GM20000 (cell line): ENCODE measurements at regions not wholly inside any gene's neighbourhood (a gene's known extent, or its start where the extent isn't known, plus 50 kb on each side); places are given as distances from the start of the nearest gene placed in this dataset.

Source experiments
- DNase-seq: peaks from one replicate; pipeline ENCODE4 v3.0.0; 2012; ENCODE audit warnings: low spot score
- TF ChIP-seq, protein P1 (sequence below): IDR thresholded peaks from 2 replicates; pipeline ENCODE4 v1.5.1; 2012; ENCODE audit warnings: mild to moderate bottlenecking, control low read depth; ENCODE audit errors: extremely low read depth, missing control alignments

DNA sequence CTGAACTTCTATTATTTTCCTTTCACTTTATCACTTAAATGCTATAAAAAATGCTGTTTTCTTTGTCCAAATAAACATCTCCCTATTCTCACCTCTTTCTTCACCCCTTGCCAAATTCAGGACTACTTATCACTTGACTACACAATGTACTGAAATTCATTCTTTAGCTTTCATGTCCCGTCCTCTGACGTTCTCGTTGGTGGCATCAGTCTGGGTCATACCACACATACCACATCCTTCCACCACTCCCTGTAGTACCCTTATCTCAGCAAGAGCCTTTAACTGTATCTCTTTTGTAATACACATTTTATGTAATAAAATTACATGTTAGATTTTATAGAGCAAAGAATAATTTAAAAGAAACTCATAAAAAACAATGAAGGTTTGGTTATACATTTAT, 231.1 kb upstream of the PAPPA start:
- TF ChIP-seq, protein P1, sequence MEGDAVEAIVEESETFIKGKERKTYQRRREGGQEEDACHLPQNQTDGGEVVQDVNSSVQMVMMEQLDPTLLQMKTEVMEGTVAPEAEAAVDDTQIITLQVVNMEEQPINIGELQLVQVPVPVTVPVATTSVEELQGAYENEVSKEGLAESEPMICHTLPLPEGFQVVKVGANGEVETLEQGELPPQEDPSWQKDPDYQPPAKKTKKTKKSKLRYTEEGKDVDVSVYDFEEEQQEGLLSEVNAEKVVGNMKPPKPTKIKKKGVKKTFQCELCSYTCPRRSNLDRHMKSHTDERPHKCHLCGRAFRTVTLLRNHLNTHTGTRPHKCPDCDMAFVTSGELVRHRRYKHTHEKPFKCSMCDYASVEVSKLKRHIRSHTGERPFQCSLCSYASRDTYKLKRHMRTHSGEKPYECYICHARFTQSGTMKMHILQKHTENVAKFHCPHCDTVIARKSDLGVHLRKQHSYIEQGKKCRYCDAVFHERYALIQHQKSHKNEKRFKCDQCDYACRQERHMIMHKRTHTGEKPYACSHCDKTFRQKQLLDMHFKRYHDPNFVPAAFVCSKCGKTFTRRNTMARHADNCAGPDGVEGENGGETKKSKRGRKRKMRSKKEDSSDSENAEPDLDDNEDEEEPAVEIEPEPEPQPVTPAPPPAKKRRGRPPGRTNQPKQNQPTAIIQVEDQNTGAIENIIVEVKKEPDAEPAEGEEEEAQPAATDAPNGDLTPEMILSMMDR: no peak
- no peak for DNase-seq

DNA sequence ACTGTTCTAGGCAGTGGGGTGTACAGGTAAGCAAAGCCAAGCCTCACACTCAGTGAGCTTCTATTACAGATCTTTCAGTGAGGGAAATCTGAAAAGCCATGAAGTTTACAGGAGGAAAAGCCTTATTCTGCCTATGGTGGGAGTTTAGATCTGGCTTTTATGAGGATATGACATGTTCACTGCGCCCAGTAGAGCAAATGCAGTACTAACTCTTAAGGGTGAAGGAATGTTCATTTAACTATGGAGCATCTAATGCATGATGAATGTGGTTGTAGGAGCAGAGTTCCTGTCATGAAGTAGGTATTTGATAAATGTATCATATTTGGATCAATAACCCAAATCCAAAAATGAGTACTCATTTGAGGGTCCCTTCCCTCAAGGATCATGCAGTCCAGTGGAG, 230.2 kb upstream of the PAPPA start:
- TF ChIP-seq, protein P1: no peak
- DNase-seq: no peak

DNA sequence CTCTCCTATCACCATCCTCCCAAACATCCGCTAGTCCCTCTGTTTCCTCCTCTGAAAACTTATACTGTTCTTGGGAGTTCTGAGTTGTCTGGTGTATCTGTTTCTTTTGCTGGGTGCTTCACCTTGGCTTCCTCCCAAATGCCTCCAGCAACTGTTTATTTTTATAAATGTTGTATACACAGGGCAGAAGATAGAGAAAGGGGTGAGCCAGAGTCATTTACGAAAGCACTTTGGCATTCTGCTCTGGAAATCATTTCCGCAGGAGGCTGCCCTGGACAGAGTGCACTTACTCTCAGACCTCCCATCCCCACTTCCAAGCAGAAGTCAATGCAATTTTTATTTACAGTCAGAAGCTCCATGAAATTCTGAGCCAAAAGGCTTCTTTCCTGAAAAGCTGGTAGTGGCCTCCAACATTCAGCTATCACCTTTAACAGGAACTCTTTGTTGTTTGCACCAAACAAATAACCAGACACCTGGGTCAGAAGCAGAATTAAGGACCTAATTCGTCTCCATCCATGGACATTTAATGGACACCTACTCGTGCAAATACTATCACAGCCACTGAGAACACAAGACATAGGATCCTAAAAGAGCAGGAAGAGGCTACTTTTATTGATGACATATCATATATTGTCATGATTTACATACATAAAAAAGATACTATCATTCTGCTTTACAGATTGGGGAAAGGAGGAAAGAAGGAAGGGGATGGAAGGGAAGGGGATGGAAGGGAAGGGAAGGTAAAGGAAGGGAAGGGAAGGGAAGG, 229.5 kb upstream of the PAPPA start:
- TF ChIP-seq, protein P1: no peak
- no peak for DNase-seq

DNA sequence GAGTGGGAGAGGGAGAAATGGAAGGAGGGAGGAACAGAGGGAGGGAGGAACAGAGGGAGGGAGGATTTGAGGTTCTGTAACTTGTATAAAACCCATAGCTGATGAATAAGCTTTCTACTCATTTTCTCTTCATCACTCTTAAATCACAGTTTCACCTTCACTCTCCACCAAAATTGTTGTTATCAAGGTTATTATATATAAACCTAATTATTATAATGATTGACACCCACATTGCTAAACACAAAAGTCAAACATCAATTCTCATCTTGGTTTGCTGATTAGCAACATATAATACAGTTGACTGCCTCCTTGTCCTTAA, 229.0 kb upstream of the PAPPA start:
- DNase-seq: no peak
- TF ChIP-seq, protein P1: no peak

DNA sequence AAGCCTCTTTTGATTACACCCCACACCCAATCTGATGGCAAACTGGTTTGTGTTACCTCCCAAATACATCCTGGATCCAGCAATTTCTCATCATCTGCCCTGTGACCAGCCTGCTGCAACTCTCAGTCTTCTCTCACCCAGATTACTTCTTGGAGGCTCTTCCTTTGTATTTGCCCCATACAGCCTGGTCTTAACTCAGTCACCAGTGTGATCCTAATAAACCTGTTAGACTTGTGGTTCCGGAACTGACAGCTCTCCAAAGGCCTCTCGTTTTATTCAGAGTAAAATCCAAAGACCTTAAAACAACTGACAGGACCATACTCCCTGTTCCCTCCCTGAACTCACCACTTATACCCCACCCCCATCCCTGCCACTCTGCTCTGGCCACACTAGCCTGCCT, 228.2 kb upstream of the PAPPA start:
- TF ChIP-seq, protein P1: no peak
- DNase-seq: no peak

DNA sequence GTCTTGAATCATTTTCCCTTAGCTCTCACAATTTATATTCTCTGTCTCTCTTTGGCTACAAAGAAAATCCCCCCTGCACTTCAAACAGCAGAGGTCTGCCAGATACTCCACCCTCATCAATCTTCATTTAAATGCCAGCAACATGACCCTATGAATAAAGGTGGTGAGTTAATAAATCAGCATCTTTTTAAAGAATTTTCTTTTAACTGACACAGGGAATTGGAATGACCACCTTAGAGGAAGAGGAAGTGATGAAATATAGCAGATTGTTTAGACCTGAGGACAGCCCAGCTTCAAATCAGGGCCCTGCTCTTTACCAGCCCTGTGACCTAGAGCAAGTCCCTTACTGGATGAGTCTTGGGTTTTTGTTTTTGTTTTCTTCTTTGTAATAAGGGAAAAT, 223.1 kb upstream of the PAPPA start:
- no peak for DNase-seq
- TF ChIP-seq, protein P1: no peak

DNA sequence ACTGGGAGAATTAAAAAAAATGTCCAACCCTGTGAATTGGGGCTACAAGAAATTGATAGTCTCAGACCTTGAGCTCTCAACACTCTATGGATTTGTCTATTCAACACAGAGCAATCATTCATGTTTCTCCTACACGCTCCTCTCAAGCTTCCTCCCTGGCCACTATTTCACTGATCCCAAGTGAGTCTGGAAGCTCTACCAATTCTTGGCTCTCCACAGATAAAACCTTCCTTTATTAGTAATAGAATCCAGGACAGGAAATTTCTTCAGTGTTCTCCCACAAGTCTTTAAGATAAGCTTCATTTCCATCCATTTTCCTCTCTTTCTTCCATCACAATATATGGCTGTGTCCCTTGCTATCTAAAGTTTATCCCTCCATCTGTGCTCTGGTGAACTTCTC, 215.1 kb upstream of the PAPPA start:
- no peak for DNase-seq
- TF ChIP-seq, protein P1: no peak
